Gastrocnemius medialis (tissue), 4 donors: ENCODE measurements at regions not wholly inside any gene's neighbourhood (a gene's known extent, or its start where the extent isn't known, plus 50 kb on each side); places are given as distances from the start of the nearest gene placed in this dataset.

Experiments
- CTCF ChIP-seq, 5 experiments: fragments of 450-650 bp in 3 of 5; fragments of 200-600 bp in 2 of 5; sonication (generic) in 2 of 5; IDR thresholded peaks in 4 of 5; conservative IDR thresholded peaks in 1 of 5; 1 replicate in 4 of 5; 2 replicates in 1 of 5; pipeline ENCODE4 v1.5.1; 2016 to 2019; ENCODE audit warnings: antibody characterized with exemption in 5 of 5, mild to moderate bottlenecking in 3 of 5, moderate library complexity in 3 of 5
- POLR2A ChIP-seq, 2 donors: fragments of 450-650 bp; IDR thresholded peaks; one replicate each; pipeline ENCODE4 v1.6.1; 2017; ENCODE audit warnings: antibody characterized with exemption in 2 of 2, mild to moderate bottlenecking in 2 of 2, moderate library complexity in 2 of 2

- no peak for TF ChIP-seq POLR2A (IDR thresholded peaks at IDR 0.05)
- TF ChIP-seq CTCF (IDR thresholded peaks at IDR 0.05 in 4 of 5, conservative IDR thresholded peaks at IDR 0.05 in 1 of 5) = no peak
These were observed 935.5 kb downstream of the TMTC2 start for GRCh38 chr12:83622205-83622604.
